DMS153 treated with DMSO at 0.1 percent for 48 hours (cell line): ENCODE measurements at regions not wholly inside any gene's neighbourhood (a gene's known extent, or its start where the extent isn't known, plus 50 kb on each side); places are given as distances from the start of the nearest gene placed in this dataset.
"Not testable (repeated sequence)": the region's sequence is repeated elsewhere in the genome, so short reads cannot be mapped to it uniquely, and the experiment has no call there.

Experiments used
- DNase-seq: peaks from one replicate; lab custom pipeline; 2025; ENCODE audit not compliant: unreplicated experiment; lab: John Stamatoyannopoulos, UW

GRCh38 chr4:124432500-124432899 is 280.0 kb downstream of the ANKRD50 start:
- DNase-seq = no peak

GRCh38 chr4:124433044-124433443 is 279.5 kb downstream of the ANKRD50 start:
- no peak for DNase-seq

GRCh38 chr4:124433500-124433899 is 279.0 kb downstream of the ANKRD50 start:
- no peak for DNase-seq

GRCh38 chr4:124435274-124435950 is 277.1 kb downstream of the ANKRD50 start:
- no peak for DNase-seq

- no peak for DNase-seq
These were observed 274.6 kb downstream of the ANKRD50 start for GRCh38 chr4:124437853-124438495.

GRCh38 chr4:124445071-124445470 is 267.5 kb downstream of the ANKRD50 start:
- DNase-seq = no peak

- no peak for DNase-seq
These were observed 262.7 kb downstream of the ANKRD50 start for GRCh38 chr4:124449881-124450280.

- DNase-seq = no peak
These were observed 261.7 kb downstream of the ANKRD50 start for GRCh38 chr4:124450851-124451250.

- DNase-seq = no peak
These were observed 257.7 kb downstream of the ANKRD50 start for GRCh38 chr4:124454772-124455270.

- no peak for DNase-seq
These were observed 256.9 kb downstream of the ANKRD50 start for GRCh38 chr4:124455671-124456070.

- DNase-seq = no peak
These were observed 253.2 kb downstream of the ANKRD50 start for GRCh38 chr4:124459196-124459940.

GRCh38 chr4:124459941-124460310 is 252.6 kb downstream of the ANKRD50 start:
- DNase-seq = no peak

GRCh38 chr4:124461592-124461991 is 250.9 kb downstream of the ANKRD50 start:
- not testable (repeated sequence) for DNase-seq

- no peak for DNase-seq
These were observed 249.3 kb downstream of the ANKRD50 start for GRCh38 chr4:124462954-124463828.

- DNase-seq = no peak
These were observed 247.7 kb downstream of the ANKRD50 start for GRCh38 chr4:124464836-124465235.

- no peak for DNase-seq
These were observed 244.2 kb downstream of the ANKRD50 start for GRCh38 chr4:124468360-124468759.

GRCh38 chr4:124469981-124470380 is 242.6 kb downstream of the ANKRD50 start:
- DNase-seq = no peak

- no peak for DNase-seq
These were observed 234.1 kb downstream of the ANKRD50 start for GRCh38 chr4:124478470-124478869.

GRCh38 chr4:124480061-124480460 is 232.5 kb downstream of the ANKRD50 start:
- DNase-seq = no peak

- no peak for DNase-seq
These were observed 231.4 kb downstream of the ANKRD50 start for GRCh38 chr4:124481123-124481522.
